ENCODE measurements at regions not wholly inside any gene's neighbourhood (a gene's known extent, or its start where the extent isn't known, plus 50 kb on each side); places are given as distances from the start of the nearest gene placed in this dataset.
A peak's percentile ranks its signal among the peaks of the same experiment; 100 is the strongest.

DNA sequence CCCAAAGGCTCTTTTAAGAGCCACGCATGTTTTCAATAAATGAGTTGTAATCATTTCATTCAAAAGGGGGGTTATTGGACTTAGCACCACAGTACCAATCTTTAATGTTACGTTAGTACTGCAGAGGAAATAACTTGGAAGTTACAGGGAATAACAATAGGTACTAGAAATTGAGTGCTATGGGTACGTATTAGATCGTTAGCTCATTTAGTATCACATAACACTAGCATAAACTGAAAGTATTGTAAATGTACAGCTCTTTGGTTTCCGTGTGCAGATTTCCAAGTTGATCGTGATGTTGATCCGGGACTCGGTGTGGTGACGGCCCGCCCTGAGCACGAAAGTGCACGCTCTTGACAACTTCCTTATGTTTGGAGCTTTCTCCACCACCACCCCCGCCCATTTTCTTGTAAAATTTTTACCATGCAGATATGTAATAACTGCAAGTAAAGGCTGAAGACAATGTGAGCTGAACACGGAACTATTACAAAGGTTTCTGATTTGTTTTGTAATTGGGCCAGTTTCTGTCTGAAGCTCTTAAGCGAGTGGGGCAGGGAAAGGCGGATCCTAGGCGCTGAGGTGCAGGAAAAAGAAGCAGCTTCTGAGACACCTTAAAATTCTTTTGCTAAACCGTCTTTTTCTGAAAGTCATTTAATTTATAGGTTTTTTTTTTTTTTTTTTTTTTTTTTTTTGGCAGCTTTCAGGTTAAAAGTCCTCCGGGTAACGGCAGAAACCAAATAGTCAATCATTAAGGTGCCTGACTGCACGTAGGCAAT, 71.5 kb downstream of the HFE start:
- FAIRE-seq (no peak), DNase-seq (ENCODE audit: insufficient read length, low spot score) (no peak)
- TF ChIP-seq TAF1 (IDR thresholded peaks at IDR 0.05; ENCODE audit: low read depth, low read length), result no peak
- TF ChIP-seq POLR2A (IDR thresholded peaks at IDR 0.05; ENCODE audit: low read depth, low read length), result peak; percentile 31; the same call in 1 of the 2 replicates
- no peak for TF ChIP-seq PAX5 (IDR thresholded peaks at IDR 0.05; ENCODE audit: insufficient read depth, low read length, severe bottlenecking)
- no peak for TF ChIP-seq POLR2AphosphoS5 (IDR thresholded peaks at IDR 0.05; ENCODE audit: low read depth, low read length)
- 0 out of 2 replicates have a peak, but pooled peaks have one; percentile 65 for TF ChIP-seq POU2F2 (IDR thresholded peaks at IDR 0.05; ENCODE audit: low read depth, low read length)
- TF ChIP-seq SPI1 (IDR thresholded peaks at IDR 0.05; ENCODE audit: low read depth, low read length), result no peak

- FAIRE-seq, result no peak
- no peak for TF ChIP-seq PAX5 (IDR thresholded peaks at IDR 0.05; ENCODE audit: insufficient read depth, low read length, severe bottlenecking)
- no peak for TF ChIP-seq SPI1 (IDR thresholded peaks at IDR 0.05; ENCODE audit: low read depth, low read length)
- no peak for DNase-seq (ENCODE audit: insufficient read length, low spot score)
These were observed 72.4 kb downstream of the HFE start for GRCh38 chr6:26159357-26160273.

GRCh38 chr6:26161322-26161721, 74.1 kb downstream of the HFE start:
- FAIRE-seq (no peak), DNase-seq (ENCODE audit: insufficient read length, low spot score) (no peak)
- no peak for TF ChIP-seq POU2F2 (IDR thresholded peaks at IDR 0.05; ENCODE audit: low read depth, low read length)
- TF ChIP-seq POLR2AphosphoS5 (IDR thresholded peaks at IDR 0.05; ENCODE audit: low read depth, low read length), result no peak
- no peak for TF ChIP-seq SPI1 (IDR thresholded peaks at IDR 0.05; ENCODE audit: low read depth, low read length)
- TF ChIP-seq TAF1 (IDR thresholded peaks at IDR 0.05; ENCODE audit: low read depth, low read length), result no peak
- TF ChIP-seq POLR2A (IDR thresholded peaks at IDR 0.05; ENCODE audit: low read depth, low read length), result no peak
- no peak for TF ChIP-seq PAX5 (IDR thresholded peaks at IDR 0.05; ENCODE audit: insufficient read depth, low read length, severe bottlenecking)

GRCh38 chr6:26162399-26162798, 75.2 kb downstream of the HFE start:
- DNase-seq (ENCODE audit: insufficient read length, low spot score) (no peak), FAIRE-seq (no peak)
- TF ChIP-seq TAF1 (IDR thresholded peaks at IDR 0.05; ENCODE audit: low read depth, low read length), result no peak
- no peak for TF ChIP-seq POLR2AphosphoS5 (IDR thresholded peaks at IDR 0.05; ENCODE audit: low read depth, low read length)
- no peak for TF ChIP-seq POLR2A (IDR thresholded peaks at IDR 0.05; ENCODE audit: low read depth, low read length)
- no peak for TF ChIP-seq POU2F2 (IDR thresholded peaks at IDR 0.05; ENCODE audit: low read depth, low read length)
- no peak for TF ChIP-seq PAX5 (IDR thresholded peaks at IDR 0.05; ENCODE audit: insufficient read depth, low read length, severe bottlenecking)
- no peak for TF ChIP-seq SPI1 (IDR thresholded peaks at IDR 0.05; ENCODE audit: low read depth, low read length)

- no peak for TF ChIP-seq POLR2AphosphoS5 (IDR thresholded peaks at IDR 0.05; ENCODE audit: low read depth, low read length)
- no peak for TF ChIP-seq SPI1 (IDR thresholded peaks at IDR 0.05; ENCODE audit: low read depth, low read length)
- TF ChIP-seq TAF1 (IDR thresholded peaks at IDR 0.05; ENCODE audit: low read depth, low read length), result no peak
- no peak for TF ChIP-seq PAX5 (IDR thresholded peaks at IDR 0.05; ENCODE audit: insufficient read depth, low read length, severe bottlenecking)
- no peak for TF ChIP-seq POU2F2 (IDR thresholded peaks at IDR 0.05; ENCODE audit: low read depth, low read length)
- no peak for TF ChIP-seq POLR2A (IDR thresholded peaks at IDR 0.05; ENCODE audit: low read depth, low read length)
- no peak for FAIRE-seq
- no peak for DNase-seq (ENCODE audit: insufficient read length, low spot score)
These were observed 76.3 kb downstream of the HFE start for GRCh38 chr6:26163427-26164119.

- DNase-seq (ENCODE audit: insufficient read length, low spot score), result no peak
- FAIRE-seq, result no peak
- TF ChIP-seq POLR2AphosphoS5 (IDR thresholded peaks at IDR 0.05; ENCODE audit: low read depth, low read length), result no peak
- TF ChIP-seq TAF1 (IDR thresholded peaks at IDR 0.05; ENCODE audit: low read depth, low read length), result no peak
- no peak for TF ChIP-seq POLR2A (IDR thresholded peaks at IDR 0.05; ENCODE audit: low read depth, low read length)
- TF ChIP-seq PAX5 (IDR thresholded peaks at IDR 0.05; ENCODE audit: insufficient read depth, low read length, severe bottlenecking), result no peak
- TF ChIP-seq SPI1 (IDR thresholded peaks at IDR 0.05; ENCODE audit: low read depth, low read length), result no peak
- TF ChIP-seq POU2F2 (IDR thresholded peaks at IDR 0.05; ENCODE audit: low read depth, low read length), result no peak
These were observed 76.9 kb downstream of the HFE start for GRCh38 chr6:26164120-26164505.

DNA sequence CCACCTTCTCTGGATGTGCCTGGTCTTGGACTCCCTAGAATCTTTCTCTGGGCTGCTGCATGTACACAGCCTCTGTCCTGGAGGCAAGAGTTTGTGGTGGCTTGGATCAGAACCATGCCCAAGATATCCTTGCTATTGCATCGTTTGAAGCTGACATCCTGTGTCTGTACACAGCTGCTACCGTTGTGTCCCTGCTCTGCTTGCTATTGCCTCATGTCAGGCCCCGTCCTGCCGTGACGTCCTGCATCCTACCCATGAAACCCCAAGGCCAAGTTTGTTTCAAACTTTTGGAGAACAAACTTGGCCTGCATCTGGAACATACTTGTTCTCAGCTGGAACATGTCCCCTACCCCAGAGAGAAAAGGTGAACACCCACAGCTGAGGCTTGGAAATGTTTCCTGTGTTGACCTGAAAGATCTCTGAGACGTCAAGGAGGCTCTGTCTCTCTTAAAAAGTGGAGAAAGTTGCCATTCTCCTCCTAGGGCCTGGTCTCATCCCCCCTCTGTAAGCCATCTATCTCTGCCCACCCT, 78.1 kb downstream of the HFE start:
- DNase-seq (ENCODE audit: insufficient read length, low spot score) (no peak), FAIRE-seq (no peak)
- TF ChIP-seq POU2F2 (IDR thresholded peaks at IDR 0.05; ENCODE audit: low read depth, low read length) (no peak), SPI1 (IDR thresholded peaks at IDR 0.05; ENCODE audit: low read depth, low read length) (no peak), POLR2A (IDR thresholded peaks at IDR 0.05; ENCODE audit: low read depth, low read length) (no peak), PAX5 (IDR thresholded peaks at IDR 0.05; ENCODE audit: insufficient read depth, low read length, severe bottlenecking) (no peak), TAF1 (IDR thresholded peaks at IDR 0.05; ENCODE audit: low read depth, low read length) (no peak), POLR2AphosphoS5 (IDR thresholded peaks at IDR 0.05; ENCODE audit: low read depth, low read length) (no peak)

GRCh38 chr6:26170181-26170580, 83.0 kb downstream of the HFE start:
- no peak for TF ChIP-seq POLR2AphosphoS5 (IDR thresholded peaks at IDR 0.05; ENCODE audit: low read depth, low read length)
- no peak for TF ChIP-seq SPI1 (IDR thresholded peaks at IDR 0.05; ENCODE audit: low read depth, low read length)
- TF ChIP-seq POLR2A (IDR thresholded peaks at IDR 0.05; ENCODE audit: low read depth, low read length), result no peak
- no peak for TF ChIP-seq POU2F2 (IDR thresholded peaks at IDR 0.05; ENCODE audit: low read depth, low read length)
- no peak for TF ChIP-seq PAX5 (IDR thresholded peaks at IDR 0.05; ENCODE audit: insufficient read depth, low read length, severe bottlenecking)
- no peak; the same call in 1 of the 2 replicates for TF ChIP-seq TAF1 (IDR thresholded peaks at IDR 0.05; ENCODE audit: low read depth, low read length)
- no peak for DNase-seq (ENCODE audit: insufficient read length, low spot score)
- FAIRE-seq, result no peak

Measured in GM12891 (cell line).